Fibroblast of lung (primary cell): ENCODE measurements at regions not wholly inside any gene's neighbourhood (a gene's known extent, or its start where the extent isn't known, plus 50 kb on each side); places are given as distances from the start of the nearest gene placed in this dataset.

Experiments
- DNase-seq, 2 donors: peaks; one replicate each; pipeline versions ENCODE4 v3.0.0 to v3.0.0-alpha.2; 2010; ENCODE audit warnings: low read depth in 2 of 2
- H2AFZ ChIP-seq: 2 replicates; pipeline ENCODE4 v1.5.1; 2012; ENCODE audit warnings: low read length, control low read depth, inconsistent platforms
- H3K27ac ChIP-seq: 2 replicates; pipeline ENCODE4 v1.5.1; 2011; ENCODE audit warnings: low read length, control low read depth; ENCODE audit not compliant: insufficient read depth
- H3K27me3 ChIP-seq: 2 replicates; pipeline ENCODE4 v1.5.1; 2011; ENCODE audit warnings: mild to moderate bottlenecking, low read length; ENCODE audit not compliant: control insufficient read depth, insufficient read depth
- H3K36me3 ChIP-seq: 2 replicates; pipeline ENCODE4 v1.5.1; 2011; ENCODE audit warnings: low read length; ENCODE audit not compliant: control insufficient read depth, insufficient read depth
- H3K4me1 ChIP-seq: 2 replicates; pipeline ENCODE4 v1.5.1; 2011; ENCODE audit warnings: low read length; ENCODE audit not compliant: control insufficient read depth, insufficient read depth; ENCODE audit errors: extremely low read depth
- H3K4me2 ChIP-seq: 2 replicates; pipeline ENCODE4 v1.5.1; 2011; ENCODE audit warnings: low read length, control low read depth; ENCODE audit not compliant: insufficient read depth; ENCODE audit errors: extremely low read depth
- H3K4me3 ChIP-seq, 4 experiments: fragments of 200-600 bp in 1 of 4; sonication (generic) in 1 of 4; replicated peaks in 1 of 4; 2 replicates each; pipeline ENCODE4 v1.5.1; 2011 to 2016; ENCODE audit warnings: low read length in 4 of 4, low read depth in 3 of 4, mild to moderate bottlenecking in 3 of 4, control low read depth in 2 of 4, inconsistent platforms in 1 of 4, mixed read lengths in 1 of 4; ENCODE audit not compliant: insufficient read depth in 1 of 4; ENCODE audit errors: control extremely low read depth in 1 of 4
- H3K79me2 ChIP-seq: 2 replicates; pipeline ENCODE4 v1.5.1; 2012; ENCODE audit warnings: mild to moderate bottlenecking, low read length, inconsistent platforms; ENCODE audit not compliant: control insufficient read depth, insufficient read depth
- H3K9ac ChIP-seq: 2 replicates; pipeline ENCODE4 v1.5.1; 2011; ENCODE audit warnings: mild to moderate bottlenecking, low read length, control low read depth; ENCODE audit not compliant: insufficient read depth
- H3K9me3 ChIP-seq: 2 replicates; pipeline ENCODE4 v1.5.1; 2012; ENCODE audit warnings: low read depth, low read length; ENCODE audit not compliant: control insufficient read depth, insufficient read depth
- H4K20me1 ChIP-seq: 2 replicates; pipeline ENCODE4 v1.5.1; 2011; ENCODE audit warnings: low read length; ENCODE audit not compliant: control insufficient read depth, insufficient read depth; ENCODE audit errors: extremely low read depth
- EZH2 ChIP-seq: IDR thresholded peaks from 2 replicates; pipeline ENCODE4 v1.5.1; 2012; ENCODE audit warnings: low read length, control low read depth, mild to moderate bottlenecking; ENCODE audit errors: missing control alignments
- TF ChIP-seq, protein P1 (sequence below), 2 donors: IDR thresholded peaks in 1 of 2; conservative IDR thresholded peaks in 1 of 2; 1 replicate in 1 of 2; 2 replicates in 1 of 2; pipeline ENCODE4 v1.5.1; 2011 to 2012; ENCODE audit warnings: low read length in 2 of 2, control low read depth in 1 of 2, inconsistent platforms in 1 of 2, low read depth in 1 of 2, mild to moderate bottlenecking in 1 of 2

- Histone ChIP-seq H3K36me3 (no peaks in the 10 kb centered on the region), H3K4me2 (no peak overlapping the region), H3K9ac (no peak overlapping the region), H3K4me1 (no peaks in the 10 kb centered on the region), H3K27me3 (no peaks in the 10 kb centered on the region), H3K79me2 (no peaks in the 10 kb centered on the region), H4K20me1 (no peaks in the 10 kb centered on the region), H3K27ac (no peak overlapping the region), H2AFZ (no peak overlapping the region), H3K9me3 (no peaks in the 10 kb centered on the region), H3K4me3 (no peak overlapping the region)
- TF ChIP-seq EZH2, result no peak
- TF ChIP-seq, protein P1, sequence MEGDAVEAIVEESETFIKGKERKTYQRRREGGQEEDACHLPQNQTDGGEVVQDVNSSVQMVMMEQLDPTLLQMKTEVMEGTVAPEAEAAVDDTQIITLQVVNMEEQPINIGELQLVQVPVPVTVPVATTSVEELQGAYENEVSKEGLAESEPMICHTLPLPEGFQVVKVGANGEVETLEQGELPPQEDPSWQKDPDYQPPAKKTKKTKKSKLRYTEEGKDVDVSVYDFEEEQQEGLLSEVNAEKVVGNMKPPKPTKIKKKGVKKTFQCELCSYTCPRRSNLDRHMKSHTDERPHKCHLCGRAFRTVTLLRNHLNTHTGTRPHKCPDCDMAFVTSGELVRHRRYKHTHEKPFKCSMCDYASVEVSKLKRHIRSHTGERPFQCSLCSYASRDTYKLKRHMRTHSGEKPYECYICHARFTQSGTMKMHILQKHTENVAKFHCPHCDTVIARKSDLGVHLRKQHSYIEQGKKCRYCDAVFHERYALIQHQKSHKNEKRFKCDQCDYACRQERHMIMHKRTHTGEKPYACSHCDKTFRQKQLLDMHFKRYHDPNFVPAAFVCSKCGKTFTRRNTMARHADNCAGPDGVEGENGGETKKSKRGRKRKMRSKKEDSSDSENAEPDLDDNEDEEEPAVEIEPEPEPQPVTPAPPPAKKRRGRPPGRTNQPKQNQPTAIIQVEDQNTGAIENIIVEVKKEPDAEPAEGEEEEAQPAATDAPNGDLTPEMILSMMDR (conservative IDR thresholded peaks at IDR 0.05 in 1 of 2, IDR thresholded peaks at IDR 0.05 in 1 of 2; ENCODE audit: low read depth in 1 of 2, low read length in 2 of 2), result no peak
- DNase-seq, result no peak
Observed at GRCh38 chr9:106358331-106358730, 504.6 kb upstream of the ZNF462 start.

DNA sequence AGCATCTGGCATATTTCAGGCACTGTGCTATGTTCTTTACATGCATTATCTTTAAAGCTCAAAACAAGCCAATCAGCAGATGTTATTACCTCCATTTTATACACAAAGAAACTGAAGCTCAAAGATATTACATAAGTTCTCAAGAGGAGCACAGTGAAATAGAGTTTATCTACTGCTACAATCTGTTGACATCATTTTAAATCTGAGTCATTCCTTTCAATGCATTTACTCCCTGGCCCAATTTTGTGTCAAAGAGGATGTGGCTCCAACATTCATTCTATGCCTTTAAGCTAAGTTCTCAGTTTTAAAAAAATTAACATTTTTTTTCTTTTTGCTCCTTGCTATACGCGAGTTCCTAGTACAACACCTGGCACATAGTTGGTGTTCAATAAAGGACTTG, 486.3 kb upstream of the ZNF462 start:
- H4K20me1 ChIP-seq, result no peaks in the 10 kb centered on the region
- no peaks in the 10 kb centered on the region for H3K79me2 ChIP-seq
- no peaks in the 10 kb centered on the region for H3K27me3 ChIP-seq
- no peak overlapping the region for H3K27ac ChIP-seq
- H3K4me1 ChIP-seq, result no peaks in the 10 kb centered on the region
- no peaks in the 10 kb centered on the region for H3K36me3 ChIP-seq
- H3K4me2 ChIP-seq, result no peak overlapping the region
- no peak overlapping the region for H3K9ac ChIP-seq
- H3K4me3 ChIP-seq, result no peak overlapping the region
- H2AFZ ChIP-seq, result no peak overlapping the region
- H3K9me3 ChIP-seq, result no peaks in the 10 kb centered on the region
- DNase-seq, result peak in 1 of 2 donors; percentile 8
- TF ChIP-seq, protein P1 (conservative IDR thresholded peaks at IDR 0.05 in 1 of 2, IDR thresholded peaks at IDR 0.05 in 1 of 2; ENCODE audit: low read depth in 1 of 2, low read length in 2 of 2), result no peak
- TF ChIP-seq EZH2, result no peak

DNA sequence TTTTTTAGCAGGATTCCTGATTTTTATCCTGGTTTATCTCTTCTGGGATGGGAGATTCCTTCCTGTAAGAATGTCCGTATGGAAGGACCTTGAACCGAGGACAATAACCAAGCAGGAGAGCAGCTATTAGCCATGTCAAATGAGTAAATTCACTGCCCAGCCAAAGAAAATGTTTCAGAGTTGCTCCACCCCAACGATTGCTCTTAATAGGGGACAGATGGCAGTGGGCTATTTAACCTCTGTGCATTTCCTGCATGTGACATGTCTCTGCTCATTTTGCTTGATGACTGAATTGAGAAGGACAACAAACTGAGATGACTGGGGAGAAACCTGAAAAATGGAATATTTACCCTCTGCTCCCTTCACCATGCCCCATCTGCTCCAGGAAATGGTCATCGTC, 479.9 kb upstream of the ZNF462 start:
- Histone ChIP-seq H3K36me3 (no peaks in the 10 kb centered on the region), H3K9me3 (no peaks in the 10 kb centered on the region), H3K27me3 (no peaks in the 10 kb centered on the region), H3K4me1 (no peaks in the 10 kb centered on the region), H3K9ac (no peak overlapping the region), H3K4me3 (no peak overlapping the region), H3K27ac (no peak overlapping the region), H2AFZ (no peak overlapping the region), H3K4me2 (no peak overlapping the region), H4K20me1 (no peaks in the 10 kb centered on the region), H3K79me2 (no peaks in the 10 kb centered on the region)
- no peak for DNase-seq
- TF ChIP-seq, protein P1 (conservative IDR thresholded peaks at IDR 0.05 in 1 of 2, IDR thresholded peaks at IDR 0.05 in 1 of 2; ENCODE audit: low read depth in 1 of 2, low read length in 2 of 2), result no peak
- no peak for TF ChIP-seq EZH2
